SK-N-MC (cell line): ENCODE measurements at regions not wholly inside any gene's neighbourhood (a gene's known extent, or its start where the extent isn't known, plus 50 kb on each side); places are given as distances from the start of the nearest gene placed in this dataset.

Experiments
- EZH2 ChIP-seq: fragments of 200-600 bp; sonication (generic); IDR thresholded peaks from one replicate; pipeline ENCODE4 v1.6.1; 2017; ENCODE audit warnings: antibody characterized with exemption
- FOXP2 ChIP-seq: optimal IDR thresholded peaks from 2 replicates; pipeline ENCODE3; 2011; ENCODE audit warnings: mild to moderate bottlenecking, moderate library complexity; ENCODE audit not compliant: insufficient read depth; ENCODE audit errors: extremely low read length, control extremely low read depth
- POLR2AphosphoS5 ChIP-seq: IDR thresholded peaks from 2 replicates; pipeline ENCODE4 v1.6.1; 2012; ENCODE audit warnings: mild to moderate bottlenecking, low read depth, low read length, borderline replicate concordance

- TF ChIP-seq EZH2 (no peak), POLR2AphosphoS5 (no peak), FOXP2 (no peak)
These were observed 370.2 kb downstream of the GATA3 start for GRCh38 chr10:8424555-8425211.
